HEK293 (cell line): ENCODE measurements at regions not wholly inside any gene's neighbourhood (a gene's known extent, or its start where the extent isn't known, plus 50 kb on each side); places are given as distances from the start of the nearest gene placed in this dataset.

Source experiments
- CTCF ChIA-PET: fragments of 350-600 bp; formaldehyde crosslinking; extraction: SDS; loops from one replicate; lab custom pipeline; 2021; ENCODE audit warnings: antibody characterized with exemption; lab: Yijun Ruan, JAX
- POLR2A ChIA-PET: fragments of 300-600 bp; formaldehyde crosslinking; extraction: SDS; loops from one replicate; lab custom pipeline; 2020; ENCODE audit warnings: antibody characterized with exemption, inconsistent platforms; lab: Yijun Ruan, JAX
- H3K27ac ChIP-seq: fragments of 200-500 bp; sonication (Bioruptor generic); 2 replicates; pipeline ENCODE4 v1.5.1; 2014; ENCODE audit warnings: low read depth, low read length, control low read depth, inconsistent platforms; ENCODE audit errors: extremely low read depth
- H3K36me3 ChIP-seq, 2 experiments: fragments of 200-500 bp in 1 of 2; sonication (Bioruptor generic) in 1 of 2; 1 replicate in 1 of 2; 2 replicates in 1 of 2; pipeline ENCODE4 v1.5.1; 2014 to 2017; ENCODE audit warnings: inconsistent platforms in 2 of 2, low read length in 2 of 2; ENCODE audit not compliant: control insufficient read depth in 2 of 2, insufficient read depth in 1 of 2
- H3K4me1 ChIP-seq: fragments of 200-500 bp; sonication (Bioruptor generic); 2 replicates; pipeline ENCODE4 v1.5.1; 2014; ENCODE audit warnings: mild to moderate bottlenecking, low read length, inconsistent platforms; ENCODE audit not compliant: control insufficient read depth, insufficient read depth
- H3K4me3 ChIP-seq: 2 replicates; pipeline ENCODE4 v1.5.1; 2011; ENCODE audit warnings: low read depth, mild to moderate bottlenecking, control low read depth, low read length, moderate library complexity
- H3K9me3 ChIP-seq: fragments of 200-500 bp; sonication (Bioruptor generic); 2 replicates; pipeline ENCODE4 v1.5.1; 2014; ENCODE audit warnings: low read depth, low read length, inconsistent platforms; ENCODE audit not compliant: control insufficient read depth, insufficient read depth
- HOXD13 ChIP-seq: sonication (generic); formaldehyde crosslinking; IDR thresholded peaks from 2 replicates; pipeline ENCODE4 v1.8.0; 2022; ENCODE audit warnings: missing genetic modification reagents, borderline replicate concordance
- MZF1 ChIP-seq: fragments of 450-650 bp; formaldehyde crosslinking; IDR thresholded peaks from 2 replicates; pipeline ENCODE4 v1.5.1; 2017; ENCODE audit warnings: missing biosample characterization, missing genetic modification characterization, borderline replicate concordance
- PRDM2 ChIP-seq: fragments of 450-650 bp; formaldehyde crosslinking; IDR thresholded peaks from 2 replicates; pipeline ENCODE4 v1.5.1; 2016; ENCODE audit warnings: missing biosample characterization, missing genetic modification characterization, borderline replicate concordance
- REST ChIP-seq: fragments of 450-650 bp; formaldehyde crosslinking; IDR thresholded peaks from 2 replicates; pipeline ENCODE4 v1.5.1; 2016; ENCODE audit warnings: missing biosample characterization, missing genetic modification characterization
- SP2 ChIP-seq: fragments of 450-650 bp; formaldehyde crosslinking; IDR thresholded peaks from 2 replicates; pipeline ENCODE4 v1.5.1; 2016; ENCODE audit warnings: missing biosample characterization, missing genetic modification characterization
- YY2 ChIP-seq: fragments of 450-650 bp; formaldehyde crosslinking; IDR thresholded peaks from 2 replicates; pipeline ENCODE4 v1.5.1; 2016; ENCODE audit warnings: missing biosample characterization, missing genetic modification characterization
- ZBTB17 ChIP-seq: fragments of 450-650 bp; formaldehyde crosslinking; IDR thresholded peaks from 2 replicates; pipeline ENCODE4 v1.5.1; 2016; ENCODE audit warnings: missing biosample characterization, missing genetic modification characterization
- ZBTB6 ChIP-seq: fragments of 450-650 bp; formaldehyde crosslinking; IDR thresholded peaks from 2 replicates; pipeline ENCODE4 v1.5.1; 2017; ENCODE audit warnings: missing biosample characterization, missing genetic modification characterization
- ZBTB7A ChIP-seq: fragments of 450-650 bp; formaldehyde crosslinking; IDR thresholded peaks from 2 replicates; pipeline ENCODE4 v1.5.1; 2016; ENCODE audit warnings: low read depth, missing biosample characterization, missing genetic modification characterization
- ZEB2 ChIP-seq: fragments of 450-650 bp; formaldehyde crosslinking; IDR thresholded peaks from 2 replicates; pipeline ENCODE4 v1.5.1; 2016; ENCODE audit warnings: missing biosample characterization, missing genetic modification characterization
- ZFP69B ChIP-seq: fragments of 450-650 bp; formaldehyde crosslinking; IDR thresholded peaks from 2 replicates; pipeline ENCODE4 v1.5.1; 2016; ENCODE audit warnings: missing biosample characterization, missing genetic modification characterization
- ZNF112 ChIP-seq: fragments of 450-650 bp; formaldehyde crosslinking; IDR thresholded peaks from 2 replicates; pipeline ENCODE4 v1.5.0; 2017; ENCODE audit warnings: missing biosample characterization, missing genetic modification characterization
- ZNF146 ChIP-seq: fragments of 450-650 bp; formaldehyde crosslinking; IDR thresholded peaks from 2 replicates; pipeline ENCODE4 v1.5.1; 2016; ENCODE audit warnings: missing biosample characterization, missing genetic modification characterization
- ZNF18 ChIP-seq: fragments of 450-650 bp; formaldehyde crosslinking; IDR thresholded peaks from 2 replicates; pipeline ENCODE4 v1.5.1; 2016; ENCODE audit warnings: missing biosample characterization, missing genetic modification characterization
- ZNF302 ChIP-seq: fragments of 450-650 bp; formaldehyde crosslinking; IDR thresholded peaks from 2 replicates; pipeline ENCODE4 v1.5.1; 2016; ENCODE audit warnings: missing biosample characterization, missing genetic modification characterization, low read depth
- ZNF529 ChIP-seq: fragments of 450-650 bp; formaldehyde crosslinking; IDR thresholded peaks from 2 replicates; pipeline ENCODE4 v1.5.1; 2017; ENCODE audit warnings: missing genetic modification characterization, missing biosample characterization; ENCODE audit not compliant: insufficient replicate concordance
- ZNF560 ChIP-seq: fragments of 450-650 bp; formaldehyde crosslinking; IDR thresholded peaks from 2 replicates; pipeline ENCODE4 v1.5.1; 2017; ENCODE audit warnings: missing biosample characterization, missing genetic modification characterization, borderline replicate concordance
- ZNF660 ChIP-seq: fragments of 450-650 bp; IDR thresholded peaks from 2 replicates; pipeline ENCODE4 v1.5.1; 2018; ENCODE audit warnings: missing biosample characterization, mild to moderate bottlenecking, missing genetic modification characterization
- ZNF692 ChIP-seq: fragments of 450-650 bp; formaldehyde crosslinking; IDR thresholded peaks from 2 replicates; pipeline ENCODE4 v1.5.1; 2016; ENCODE audit warnings: missing biosample characterization, missing genetic modification characterization
- ZNF701 ChIP-seq: fragments of 450-650 bp; formaldehyde crosslinking; IDR thresholded peaks from 2 replicates; pipeline ENCODE4 v1.5.1; 2016; ENCODE audit warnings: missing biosample characterization, missing genetic modification characterization
- ZNF837 ChIP-seq: fragments of 450-650 bp; formaldehyde crosslinking; IDR thresholded peaks from 2 replicates; pipeline ENCODE4 v1.5.1; 2016; ENCODE audit warnings: missing biosample characterization, missing genetic modification characterization
- ZSCAN5A ChIP-seq: fragments of 450-650 bp; formaldehyde crosslinking; IDR thresholded peaks from 2 replicates; pipeline ENCODE4 v1.5.1; 2016; ENCODE audit warnings: missing biosample characterization, missing genetic modification characterization
- ZXDB ChIP-seq: fragments of 450-650 bp; formaldehyde crosslinking; IDR thresholded peaks from 2 replicates; pipeline ENCODE4 v1.5.1; 2016; ENCODE audit warnings: missing biosample characterization, missing genetic modification characterization

- no peak for TF ChIP-seq ZNF112 (tag by site-specific recombination)
- TF ChIP-seq ZEB2: no peak
- TF ChIP-seq ZXDB: no peak
- TF ChIP-seq MZF1 (tag by site-specific recombination): no peak
- no peak for TF ChIP-seq ZNF701 (tag by site-specific recombination)
- TF ChIP-seq ZBTB7A (tag by site-specific recombination): no peak
- no peak for TF ChIP-seq ZNF146 (tag by site-specific recombination)
- TF ChIP-seq, all 188 proteins: peak for 0
Measured at GRCh38 chr14:34350903-34351302, 111.1 kb downstream of the SPTSSA start (continued).

- no peak overlapping the region for H3K27ac ChIP-seq
- no peaks in the 10 kb centered on the region for H3K36me3 ChIP-seq
- CTCF ChIA-PET: no interaction called here
- no peaks in the 10 kb centered on the region for H3K9me3 ChIP-seq
- H3K4me3 ChIP-seq: no peak overlapping the region
- H3K4me1 ChIP-seq: no peaks in the 10 kb centered on the region
- POLR2A ChIA-PET: no interaction called here
- TF ChIP-seq ZFP69B (no peak), ZNF560 (no peak), ZBTB6 (tag by site-specific recombination) (no peak), YY2 (tag by site-specific recombination) (no peak), HOXD13 (CRISPR knock-in tag) (no peak), PRDM2 (tag by site-specific recombination) (no peak), ZNF18 (tag by site-specific recombination) (no peak), REST (tag by site-specific recombination) (no peak), ZBTB17 (tag by site-specific recombination) (no peak), ZSCAN5A (tag by site-specific recombination) (no peak), ZNF837 (no peak), ZNF302 (tag by site-specific recombination) (no peak), ZNF660 (tag by site-specific recombination) (no peak), ZNF529 (tag by site-specific recombination) (no peak), SP2 (no peak), ZNF692 (tag by site-specific recombination) (no peak)
Measured at GRCh38 chr14:34348592-34348991, 113.4 kb downstream of the SPTSSA start.
